Prostate gland (tissue), 2 donors: ENCODE measurements at regions not wholly inside any gene's neighbourhood (a gene's known extent, or its start where the extent isn't known, plus 50 kb on each side); places are given as distances from the start of the nearest gene placed in this dataset.

Source experiments
- CTCF ChIP-seq, 4 experiments: fragments of 200-600 bp in 2 of 4; fragments of 450-650 bp in 2 of 4; sonication (generic) in 2 of 4; IDR thresholded peaks; 1 replicate in 3 of 4; 2 replicates in 1 of 4; pipeline ENCODE4 v1.5.1; 2016 to 2019; ENCODE audit warnings: antibody characterized with exemption in 4 of 4, mild to moderate bottlenecking in 2 of 4, moderate library complexity in 2 of 4
- POLR2A ChIP-seq: fragments of 450-650 bp; IDR thresholded peaks from one replicate; pipeline ENCODE4 v1.6.1; 2016; ENCODE audit warnings: antibody characterized with exemption, mild to moderate bottlenecking
- POLR2AphosphoS5 ChIP-seq: sonication (generic); formaldehyde crosslinking; IDR thresholded peaks from one replicate; pipeline ENCODE4 v1.6.1; 2017; ENCODE audit warnings: antibody characterized with exemption

DNA sequence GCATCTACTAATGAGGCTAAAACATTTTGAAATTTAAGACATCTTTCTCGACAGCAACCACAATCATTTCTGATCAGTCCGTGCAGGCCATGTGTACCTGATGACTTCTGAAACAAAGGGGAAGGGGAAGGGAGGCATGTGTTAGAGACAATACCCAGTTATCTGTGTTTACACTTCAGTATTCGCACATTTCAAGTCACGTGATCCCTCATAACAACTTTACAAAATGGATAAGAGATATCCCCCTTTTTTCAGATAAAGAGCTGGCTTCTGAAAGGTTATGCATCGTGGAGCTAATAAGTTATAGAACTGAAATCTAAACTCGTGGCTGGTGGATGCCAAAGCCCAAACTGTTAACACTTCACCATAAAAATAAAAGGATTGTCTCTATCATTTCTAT is 175.7 kb downstream of the CHRM3 start:
- TF ChIP-seq POLR2A (no peak), CTCF (IDR thresholded peaks at IDR 0.05) (no peak), POLR2AphosphoS5 (no peak)
